Pancreas (tissue), 10 donors: ENCODE measurements at regions not wholly inside any gene's neighbourhood (a gene's known extent, or its start where the extent isn't known, plus 50 kb on each side); places are given as distances from the start of the nearest gene placed in this dataset.

ENCODE experiments used
- ATAC-seq, 4 donors: fragments of 200-7000 bp; cut with Tn5 transposase; one replicate each; pipeline versions ENCODE4 v1.8.0 to v1.9.1; 2020; ENCODE audit warnings: mild to moderate bottlenecking in 4 of 4, moderate library complexity in 4 of 4
- DNase-seq, 6 donors: peaks; one replicate each; pipeline ENCODE4 v3.0.0-alpha.2; 2020
- FAIRE-seq: peaks from 2 replicates; lab custom pipeline; 2012; peaks lifted over from hg19 to GRCh38; lab: Jason Lieb, UNC
- H3K27ac ChIP-seq, 4 donors: fragments of 200-600 bp; sonication (generic); 1 replicate in 3 of 4; 2 replicates in 1 of 4; pipeline versions ENCODE4 v1.5.0 to v1.8.0; 2020
- H3K27me3 ChIP-seq, 4 donors: fragments of 200-600 bp; one replicate each; pipeline ENCODE4 v1.8.0; 2021
- H3K36me3 ChIP-seq, 3 donors: fragments of 200-600 bp; sonication (generic) in 1 of 3; one replicate each; pipeline versions ENCODE4 v1.5.0 to v1.8.0; 2020 to 2021
- H3K4me1 ChIP-seq, 3 donors: fragments of 200-600 bp; one replicate each; pipeline ENCODE4 v1.8.0; 2021
- H3K4me3 ChIP-seq, 4 donors: fragments of 200-600 bp; sonication (generic) in 2 of 4; one replicate each; pipeline versions ENCODE4 v1.5.0 to v1.8.0; 2020 to 2021
- H3K9me3 ChIP-seq, 4 donors: fragments of 200-600 bp; one replicate each; pipeline ENCODE4 v1.8.0; 2021
- WGBS, 2 donors: extraction: QIAGEN DNeasy Blood & Tissue Kit; methylation state at CpG; one replicate each; pipeline ENCODE4 v1.1.7; 2013; 5-methylcytosine and 5-hydroxymethylcytosine counted together
- intact Hi-C, 3 donors: fragments of 100-400 bp; cut with DNase I; formaldehyde crosslinking; loops; one replicate each; pipeline versions ENCODE4 v1.11.1 to v1.14.2; 2022
- TF ChIP-seq, protein P1 (sequence below), 4 donors: fragments of 200-600 bp; sonication (generic) in 3 of 4; IDR thresholded peaks; one replicate each; pipeline versions ENCODE4 v1.5.0 to v1.8.0; 2021; ENCODE audit warnings: antibody characterized with exemption in 4 of 4
- donor health status: healthy with polysubstance abuse.
- donor health status: DM: no; HTN: no; CAD: no; lungs with moderate emphysema.
- donor health status: DM: no; HTN: no; CAD: no.
- donor health status: control.
- donor health status: control.
- donor health status: Bipolar disorder and iron deficiency.
- donor health status: DM: yes; HTN: yes; CAD: no.
- donor health status: DM: no; HTN: no; CAD: no.
- donor health status: DM: no; HTN: no; CAD: no.
- donor health status: DM: yes; HTN: yes; CAD: no.

DNA sequence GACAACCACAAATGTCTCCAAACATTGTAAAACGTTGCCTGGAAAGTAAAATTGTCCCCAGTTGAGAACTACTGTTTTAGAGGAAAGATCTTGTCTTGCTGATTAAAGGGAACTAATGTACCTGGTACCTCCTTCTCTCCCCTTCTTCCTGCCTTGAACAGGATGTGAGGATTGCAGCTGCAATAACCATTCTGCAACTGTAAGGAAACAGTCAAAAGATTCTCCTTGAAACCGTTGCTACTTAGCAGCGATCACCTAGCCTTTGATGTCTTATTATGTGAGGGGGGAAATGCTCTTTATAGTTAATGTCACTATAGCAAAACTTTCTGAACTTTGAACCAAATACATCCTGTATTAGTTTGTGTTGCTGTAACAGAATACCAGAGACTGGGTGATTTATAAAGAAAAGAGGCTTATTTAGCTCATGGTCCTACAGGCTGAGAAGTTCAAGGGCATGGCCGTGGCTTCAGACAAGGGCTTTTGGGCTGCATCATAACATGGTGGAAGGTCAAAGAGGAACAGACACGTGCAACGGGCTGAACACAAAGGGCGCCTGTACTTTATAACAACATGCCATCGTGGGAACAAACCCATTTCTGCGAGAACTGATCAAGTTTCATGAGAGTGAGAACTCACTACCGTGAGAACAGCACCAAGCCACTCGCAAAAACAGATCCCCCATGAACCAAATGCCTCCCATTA is 54.2 kb upstream of the PARD3 start:
- WGBS, 2 donors, result 71 to 78% methylated on average over 11 of the region's 11 CpGs
- Histone ChIP-seq H3K4me3 (no peak overlapping the region), H3K27me3 (no peaks in the 10 kb centered on the region), H3K9me3 (no peaks in the 10 kb centered on the region), H3K36me3 (no peaks in the 10 kb centered on the region), H3K4me1 (no peaks in the 10 kb centered on the region), H3K27ac (no peak overlapping the region)
- FAIRE-seq, result no peak
- TF ChIP-seq, protein P1, sequence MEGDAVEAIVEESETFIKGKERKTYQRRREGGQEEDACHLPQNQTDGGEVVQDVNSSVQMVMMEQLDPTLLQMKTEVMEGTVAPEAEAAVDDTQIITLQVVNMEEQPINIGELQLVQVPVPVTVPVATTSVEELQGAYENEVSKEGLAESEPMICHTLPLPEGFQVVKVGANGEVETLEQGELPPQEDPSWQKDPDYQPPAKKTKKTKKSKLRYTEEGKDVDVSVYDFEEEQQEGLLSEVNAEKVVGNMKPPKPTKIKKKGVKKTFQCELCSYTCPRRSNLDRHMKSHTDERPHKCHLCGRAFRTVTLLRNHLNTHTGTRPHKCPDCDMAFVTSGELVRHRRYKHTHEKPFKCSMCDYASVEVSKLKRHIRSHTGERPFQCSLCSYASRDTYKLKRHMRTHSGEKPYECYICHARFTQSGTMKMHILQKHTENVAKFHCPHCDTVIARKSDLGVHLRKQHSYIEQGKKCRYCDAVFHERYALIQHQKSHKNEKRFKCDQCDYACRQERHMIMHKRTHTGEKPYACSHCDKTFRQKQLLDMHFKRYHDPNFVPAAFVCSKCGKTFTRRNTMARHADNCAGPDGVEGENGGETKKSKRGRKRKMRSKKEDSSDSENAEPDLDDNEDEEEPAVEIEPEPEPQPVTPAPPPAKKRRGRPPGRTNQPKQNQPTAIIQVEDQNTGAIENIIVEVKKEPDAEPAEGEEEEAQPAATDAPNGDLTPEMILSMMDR (IDR thresholded peaks at IDR 0.05), result no peak
- no peak for ATAC-seq
- DNase-seq, result no peak
- intact Hi-C loops, result no loop called here

DNA sequence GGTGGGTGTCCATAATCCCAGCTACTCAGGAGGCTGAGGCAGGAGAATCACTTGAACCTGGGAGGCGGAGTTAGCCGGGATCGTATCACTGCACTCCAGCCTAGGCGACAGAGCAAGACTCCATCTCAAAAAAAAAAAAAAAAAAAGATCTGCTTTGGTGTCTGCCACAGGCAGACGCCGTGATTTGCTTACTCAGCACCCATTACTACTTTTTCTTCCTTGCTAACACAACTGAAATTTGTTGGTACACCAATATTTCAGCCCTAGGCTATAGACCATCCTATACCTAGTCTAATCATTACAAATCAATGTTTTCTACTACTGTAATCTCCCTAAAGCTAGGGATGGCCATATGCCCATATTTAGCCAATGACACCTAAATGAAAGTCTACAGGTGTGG is 53.5 kb upstream of the PARD3 start:
- H3K27me3 ChIP-seq, result no peaks in the 10 kb centered on the region
- no peak overlapping the region for H3K4me3 ChIP-seq
- no peaks in the 10 kb centered on the region for H3K4me1 ChIP-seq
- TF ChIP-seq, protein P1 (IDR thresholded peaks at IDR 0.05), result no peak
- intact Hi-C loops, result no loop called here
- no peaks in the 10 kb centered on the region for H3K36me3 ChIP-seq
- WGBS, 2 donors, result 88 to 91% methylated on average over 6 of the region's 6 CpGs
- DNase-seq (no peak), FAIRE-seq (no peak), ATAC-seq (no peak)
- no peak overlapping the region for H3K27ac ChIP-seq
- H3K9me3 ChIP-seq, result no peaks in the 10 kb centered on the region

DNA sequence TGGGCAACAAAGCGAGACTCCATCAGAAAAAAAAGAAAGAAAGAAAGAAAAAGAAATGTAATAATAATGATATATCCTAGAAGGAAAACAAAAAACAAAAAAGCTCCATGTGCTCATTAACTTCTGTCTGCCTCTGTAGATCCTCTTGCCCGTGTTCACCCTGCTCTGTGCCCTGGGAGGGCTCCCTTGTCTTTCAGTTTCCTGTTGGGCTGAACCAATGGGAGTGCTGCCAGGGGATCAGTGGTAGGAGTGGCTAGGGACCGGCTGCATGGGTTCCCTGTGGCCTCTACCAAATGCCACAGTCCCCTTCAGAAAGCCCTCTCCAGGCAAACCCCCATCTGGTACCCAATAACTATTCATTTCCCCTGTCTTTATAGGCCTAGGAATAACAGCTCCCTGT is 51.8 kb upstream of the PARD3 start:
- Histone ChIP-seq H3K9me3 (no peaks in the 10 kb centered on the region), H3K27me3 (no peaks in the 10 kb centered on the region), H3K27ac (no peak overlapping the region), H3K4me3 (no peak overlapping the region), H3K4me1 (no peaks in the 10 kb centered on the region), H3K36me3 (no peaks in the 10 kb centered on the region)
- intact Hi-C loops, result no loop called here
- no peak for DNase-seq
- no peak for FAIRE-seq
- TF ChIP-seq, protein P1 (IDR thresholded peaks at IDR 0.05), result no peak
- no peak for ATAC-seq
- WGBS, 2 donors, result 68 to 70% methylated on average over 3 of the region's 3 CpGs
